ENCODE measurements at regions not wholly inside any gene's neighbourhood (a gene's known extent, or its start where the extent isn't known, plus 50 kb on each side); places are given as distances from the start of the nearest gene placed in this dataset.
"Not testable (repeated sequence)": the region's sequence is repeated elsewhere in the genome, so short reads cannot be mapped to it uniquely, and the experiment has no call there.

GRCh38 chr6:56827908-56828649 is 126.8 kb upstream of the BEND6 start:
- TF ChIP-seq, protein P1, sequence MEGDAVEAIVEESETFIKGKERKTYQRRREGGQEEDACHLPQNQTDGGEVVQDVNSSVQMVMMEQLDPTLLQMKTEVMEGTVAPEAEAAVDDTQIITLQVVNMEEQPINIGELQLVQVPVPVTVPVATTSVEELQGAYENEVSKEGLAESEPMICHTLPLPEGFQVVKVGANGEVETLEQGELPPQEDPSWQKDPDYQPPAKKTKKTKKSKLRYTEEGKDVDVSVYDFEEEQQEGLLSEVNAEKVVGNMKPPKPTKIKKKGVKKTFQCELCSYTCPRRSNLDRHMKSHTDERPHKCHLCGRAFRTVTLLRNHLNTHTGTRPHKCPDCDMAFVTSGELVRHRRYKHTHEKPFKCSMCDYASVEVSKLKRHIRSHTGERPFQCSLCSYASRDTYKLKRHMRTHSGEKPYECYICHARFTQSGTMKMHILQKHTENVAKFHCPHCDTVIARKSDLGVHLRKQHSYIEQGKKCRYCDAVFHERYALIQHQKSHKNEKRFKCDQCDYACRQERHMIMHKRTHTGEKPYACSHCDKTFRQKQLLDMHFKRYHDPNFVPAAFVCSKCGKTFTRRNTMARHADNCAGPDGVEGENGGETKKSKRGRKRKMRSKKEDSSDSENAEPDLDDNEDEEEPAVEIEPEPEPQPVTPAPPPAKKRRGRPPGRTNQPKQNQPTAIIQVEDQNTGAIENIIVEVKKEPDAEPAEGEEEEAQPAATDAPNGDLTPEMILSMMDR (conservative IDR thresholded peaks at IDR 0.05) = no peak
- H3K4me3 Mint-ChIP-seq = no peak overlapping the region
- H3K4me1 ChIP-seq (ENCODE audit: control insufficient read depth, insufficient read depth, low read length) = no peaks in the 10 kb centered on the region
- H3K27me3 ChIP-seq (ENCODE audit: control insufficient read depth, insufficient read depth, low read length, poor library complexity, severe bottlenecking) = no peaks in the 10 kb centered on the region
- H3K9me3 Mint-ChIP-seq = no peaks in the 10 kb centered on the region
- H3K4me3 ChIP-seq (ENCODE audit: low read length) = no peak overlapping the region
- H3K4me1 Mint-ChIP-seq = peaks cover 23% of the 10 kb centered on the region
- H3K9ac ChIP-seq (ENCODE audit: extremely low read depth, low read length, poor library complexity, severe bottlenecking) = no peak overlapping the region
- H3K27me3 Mint-ChIP-seq (ENCODE audit: insufficient read depth) = no peaks in the 10 kb centered on the region
- H3K9me3 ChIP-seq (ENCODE audit: control insufficient read depth, low read length) = no peaks in the 10 kb centered on the region
- peak overlapping the region; percentile 1 for H3K27ac Mint-ChIP-seq
- H3K36me3 ChIP-seq (ENCODE audit: control insufficient read depth, insufficient read depth, low read length) = no peaks in the 10 kb centered on the region
- peaks cover 6% of the 10 kb centered on the region for H3K36me3 Mint-ChIP-seq (ENCODE audit: low read depth)
- WGBS, 2 experiments (ENCODE audit: insufficient coverage in 1 of 2, insufficient read length in 1 of 2) = 86% methylated on average over 2 of the region's 2 CpGs; no CpG with 5 or more reads in 1 of the 2 experiments
- DNase-seq = no peak
- no peak overlapping the region for H3K27ac ChIP-seq (ENCODE audit: low read depth, low read length)

DNA sequence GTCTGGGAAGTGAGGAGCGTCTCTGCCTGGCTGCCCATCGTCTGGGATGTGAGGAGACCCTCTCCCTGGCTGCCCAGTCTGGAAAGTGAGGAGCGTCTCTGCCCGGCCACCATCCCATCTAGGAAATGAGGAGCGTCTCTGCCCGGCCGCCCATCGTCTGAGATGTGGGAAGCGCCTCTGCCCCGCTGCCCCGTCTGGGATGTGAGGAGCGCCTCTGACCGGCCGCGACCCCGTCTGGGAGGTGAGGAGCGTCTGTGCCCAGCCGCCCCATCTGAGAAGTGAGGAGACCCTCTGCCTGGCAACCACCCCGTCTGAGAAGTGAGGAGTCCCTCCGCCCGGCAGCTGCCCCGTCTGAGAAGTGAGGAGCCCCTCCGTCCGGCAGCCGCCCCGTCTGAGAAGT is 130.5 kb upstream of the BEND6 start:
- not testable (repeated sequence) for H3K27ac ChIP-seq (ENCODE audit: low read depth, low read length); H3K9ac ChIP-seq (ENCODE audit: extremely low read depth, low read length, poor library complexity, severe bottlenecking); H3K27me3 ChIP-seq (ENCODE audit: control insufficient read depth, insufficient read depth, low read length, poor library complexity, severe bottlenecking); H3K36me3 Mint-ChIP-seq (ENCODE audit: low read depth); H3K4me3 Mint-ChIP-seq; DNase-seq; H3K9me3 ChIP-seq (ENCODE audit: control insufficient read depth, low read length); H3K27ac Mint-ChIP-seq; H3K36me3 ChIP-seq (ENCODE audit: control insufficient read depth, insufficient read depth, low read length); H3K27me3 Mint-ChIP-seq (ENCODE audit: insufficient read depth); H3K9me3 Mint-ChIP-seq; H3K4me1 ChIP-seq (ENCODE audit: control insufficient read depth, insufficient read depth, low read length); H3K4me3 ChIP-seq (ENCODE audit: low read length)
- WGBS, 2 experiments (ENCODE audit: insufficient coverage in 1 of 2, insufficient read length in 1 of 2) = 95 to 97% methylated on average over 4 to 25 of the region's 26 CpGs
- peaks cover 34% of the 10 kb centered on the region for H3K4me1 Mint-ChIP-seq

DNA sequence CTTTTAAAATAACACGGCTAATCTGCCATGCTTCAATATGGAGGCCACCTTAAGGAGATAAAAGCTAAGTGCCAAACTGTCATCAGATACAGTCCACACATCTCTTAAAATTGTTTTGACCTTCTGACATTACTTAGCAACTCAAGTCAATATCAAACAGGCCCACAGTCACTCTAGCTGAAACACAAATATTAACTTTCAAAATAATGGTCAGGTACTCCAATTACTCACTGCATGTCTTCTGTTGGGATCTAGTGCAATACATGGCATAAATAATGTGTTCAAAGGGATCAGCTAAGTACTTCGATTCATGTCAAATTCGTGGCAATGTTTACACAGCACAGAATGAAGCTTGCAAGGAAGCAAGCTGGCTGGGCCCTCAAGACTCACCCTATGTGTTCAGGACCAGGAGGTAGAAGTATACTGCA is 133.9 kb upstream of the BEND6 start:
- no peaks in the 10 kb centered on the region for H3K9me3 ChIP-seq (ENCODE audit: control insufficient read depth, low read length)
- H3K27me3 Mint-ChIP-seq (ENCODE audit: insufficient read depth) = no peaks in the 10 kb centered on the region
- H3K36me3 ChIP-seq (ENCODE audit: control insufficient read depth, insufficient read depth, low read length) = no peaks in the 10 kb centered on the region
- H3K4me1 Mint-ChIP-seq = peaks cover 29% of the 10 kb centered on the region
- no peak overlapping the region for H3K27ac Mint-ChIP-seq
- no peaks in the 10 kb centered on the region for H3K4me1 ChIP-seq (ENCODE audit: control insufficient read depth, insufficient read depth, low read length)
- H3K9ac ChIP-seq (ENCODE audit: extremely low read depth, low read length, poor library complexity, severe bottlenecking) = no peak overlapping the region
- no peaks in the 10 kb centered on the region for H3K9me3 Mint-ChIP-seq
- H3K27ac ChIP-seq (ENCODE audit: low read depth, low read length) = no peak overlapping the region
- WGBS, 2 experiments (ENCODE audit: insufficient coverage in 1 of 2, insufficient read length in 1 of 2) = 75 to 77% methylated on average over 3 of the region's 3 CpGs
- H3K27me3 ChIP-seq (ENCODE audit: control insufficient read depth, insufficient read depth, low read length, poor library complexity, severe bottlenecking) = no peaks in the 10 kb centered on the region
- TF ChIP-seq, protein P1 (conservative IDR thresholded peaks at IDR 0.05) = no peak
- H3K4me3 Mint-ChIP-seq = no peak overlapping the region
- H3K4me3 ChIP-seq (ENCODE audit: low read length) = no peak overlapping the region
- H3K36me3 Mint-ChIP-seq (ENCODE audit: low read depth) = peaks cover 6% of the 10 kb centered on the region
- DNase-seq = no peak
